ENCODE measurements at regions not wholly inside any gene's neighbourhood (a gene's known extent, or its start where the extent isn't known, plus 50 kb on each side); places are given as distances from the start of the nearest gene placed in this dataset.

- no peak overlapping the region for H2AFZ ChIP-seq (ENCODE audit: low read length)
- POLR2A ChIA-PET (ENCODE audit: unreplicated experiment) = no interaction called here
Observed at GRCh38 chr2:151091583-151091982, 170.1 kb downstream of the RBM43 start.

DNA sequence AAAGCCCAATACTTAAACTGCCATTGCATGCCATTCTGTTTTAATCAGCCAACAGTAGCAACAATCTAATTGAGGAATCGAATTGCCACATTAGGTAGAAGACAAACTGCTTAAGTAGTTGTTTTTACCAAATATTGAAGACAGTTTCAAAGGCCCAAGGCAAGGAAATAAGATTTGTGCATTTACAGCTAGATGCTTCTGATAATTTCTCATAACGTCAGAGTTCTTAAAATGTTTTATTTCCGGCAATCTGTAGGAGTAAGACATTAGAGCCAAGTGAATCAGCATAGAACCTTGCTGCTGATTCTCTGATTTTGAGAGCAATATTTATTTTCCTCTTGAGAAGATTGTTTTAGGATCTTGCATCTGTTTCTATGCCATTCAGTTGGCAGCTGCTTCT, 174.3 kb downstream of the RBM43 start:
- Histone ChIP-seq H3F3A (ENCODE audit: low read length, unreplicated experiment) (no peaks in the 10 kb centered on the region), H3K79me2 (ENCODE audit: low read length) (no peaks in the 10 kb centered on the region), H3K9ac (ENCODE audit: low read length) (no peak overlapping the region), H2AFZ (ENCODE audit: low read length) (no peak overlapping the region), H3K36me3 (ENCODE audit: low read depth, low read length) (no peaks in the 10 kb centered on the region), H3K27ac (ENCODE audit: low read length) (no peak overlapping the region), H3K9me2 (replicated peaks; ENCODE audit: low read length) (no peaks in the 10 kb centered on the region), H4K20me1 (ENCODE audit: low read length) (no peaks in the 10 kb centered on the region), H3K4me1 (ENCODE audit: insufficient read depth, low read length) (no peaks in the 10 kb centered on the region), H3K4me3 (ENCODE audit: low read length) (no peak overlapping the region), H3K4me2 (ENCODE audit: low read length) (no peak overlapping the region), H3K9me3 (ENCODE audit: low read length) (no peaks in the 10 kb centered on the region), H3K27me3 (ENCODE audit: low read length) (no peaks in the 10 kb centered on the region)
- ChIA-PET CTCF (no interaction called here), POLR2A (ENCODE audit: unreplicated experiment) (no interaction called here)
- no TSS peak for BruUV-seq (replicated peaks)
- no peak for ATAC-seq
- no peak for DNase-seq
- intact Hi-C loops (cut with micrococcal nuclease) = no loop called here
- TF ChIP-seq EZH2 (IDR thresholded peaks at IDR 0.05; ENCODE audit: low read length, unreplicated experiment) (no peak), EZH2phosphoT487 (IDR thresholded peaks at IDR 0.05; ENCODE audit: borderline replicate concordance, low read length) (no peak)
- TF ChIP-seq, protein P1, sequence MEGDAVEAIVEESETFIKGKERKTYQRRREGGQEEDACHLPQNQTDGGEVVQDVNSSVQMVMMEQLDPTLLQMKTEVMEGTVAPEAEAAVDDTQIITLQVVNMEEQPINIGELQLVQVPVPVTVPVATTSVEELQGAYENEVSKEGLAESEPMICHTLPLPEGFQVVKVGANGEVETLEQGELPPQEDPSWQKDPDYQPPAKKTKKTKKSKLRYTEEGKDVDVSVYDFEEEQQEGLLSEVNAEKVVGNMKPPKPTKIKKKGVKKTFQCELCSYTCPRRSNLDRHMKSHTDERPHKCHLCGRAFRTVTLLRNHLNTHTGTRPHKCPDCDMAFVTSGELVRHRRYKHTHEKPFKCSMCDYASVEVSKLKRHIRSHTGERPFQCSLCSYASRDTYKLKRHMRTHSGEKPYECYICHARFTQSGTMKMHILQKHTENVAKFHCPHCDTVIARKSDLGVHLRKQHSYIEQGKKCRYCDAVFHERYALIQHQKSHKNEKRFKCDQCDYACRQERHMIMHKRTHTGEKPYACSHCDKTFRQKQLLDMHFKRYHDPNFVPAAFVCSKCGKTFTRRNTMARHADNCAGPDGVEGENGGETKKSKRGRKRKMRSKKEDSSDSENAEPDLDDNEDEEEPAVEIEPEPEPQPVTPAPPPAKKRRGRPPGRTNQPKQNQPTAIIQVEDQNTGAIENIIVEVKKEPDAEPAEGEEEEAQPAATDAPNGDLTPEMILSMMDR (conservative IDR thresholded peaks at IDR 0.05; ENCODE audit: low read depth, low read length) = no peak

More at GRCh38 chr2:151091583-151091982, 170.1 kb downstream of the RBM43 start:
- no TSS peak for BruUV-seq (replicated peaks)
- no peaks in the 10 kb centered on the region for H3K79me2 ChIP-seq (ENCODE audit: low read length)
- H3K4me3 ChIP-seq (ENCODE audit: low read length) = no peak overlapping the region
- no peak overlapping the region for H3K4me2 ChIP-seq (ENCODE audit: low read length)
- H3K27ac ChIP-seq (ENCODE audit: low read length) = no peak overlapping the region
- no peak for ATAC-seq
- H3K9me3 ChIP-seq (ENCODE audit: low read length) = no peaks in the 10 kb centered on the region
- CTCF ChIA-PET = no interaction called here
- no peaks in the 10 kb centered on the region for H3K9me2 ChIP-seq (replicated peaks; ENCODE audit: low read length)
- no peak overlapping the region for H3K9ac ChIP-seq (ENCODE audit: low read length)
- DNase-seq = no peak
- no peaks in the 10 kb centered on the region for H3K27me3 ChIP-seq (ENCODE audit: low read length)
- H3F3A ChIP-seq (ENCODE audit: low read length, unreplicated experiment) = no peaks in the 10 kb centered on the region
- no peaks in the 10 kb centered on the region for H4K20me1 ChIP-seq (ENCODE audit: low read length)
- H3K36me3 ChIP-seq (ENCODE audit: low read depth, low read length) = no peaks in the 10 kb centered on the region
- intact Hi-C loops (cut with micrococcal nuclease) = no loop called here
- TF ChIP-seq EZH2phosphoT487 (IDR thresholded peaks at IDR 0.05; ENCODE audit: borderline replicate concordance, low read length) = no peak
- TF ChIP-seq, protein P1 (conservative IDR thresholded peaks at IDR 0.05; ENCODE audit: low read depth, low read length) = no peak
- TF ChIP-seq EZH2 (IDR thresholded peaks at IDR 0.05; ENCODE audit: low read length, unreplicated experiment) = no peak
- H3K4me1 ChIP-seq (ENCODE audit: insufficient read depth, low read length) = no peaks in the 10 kb centered on the region

- H3K9ac ChIP-seq (ENCODE audit: low read length) = no peak overlapping the region
- H3K36me3 ChIP-seq (ENCODE audit: low read depth, low read length) = no peaks in the 10 kb centered on the region
- TF ChIP-seq, protein P1 (conservative IDR thresholded peaks at IDR 0.05; ENCODE audit: low read depth, low read length) = no peak
- TF ChIP-seq EZH2phosphoT487 (IDR thresholded peaks at IDR 0.05; ENCODE audit: borderline replicate concordance, low read length) (no peak), EZH2 (IDR thresholded peaks at IDR 0.05; ENCODE audit: low read length, unreplicated experiment) (no peak)
- H3K4me2 ChIP-seq (ENCODE audit: low read length) = no peak overlapping the region
- H4K20me1 ChIP-seq (ENCODE audit: low read length) = no peaks in the 10 kb centered on the region
- DNase-seq (no peak), ATAC-seq (no peak)
- no TSS peak for BruUV-seq (replicated peaks)
- H2AFZ ChIP-seq (ENCODE audit: low read length) = no peak overlapping the region
- CTCF ChIA-PET = interaction anchor here (0.6 kb wide), 1 partner anchor 32 kb away, joined by 3 read pairs; no protein-coding TSS in a partner anchor
- H3K27ac ChIP-seq (ENCODE audit: low read length) = no peak overlapping the region
- H3K79me2 ChIP-seq (ENCODE audit: low read length) = no peaks in the 10 kb centered on the region
- no peak overlapping the region for H3K4me3 ChIP-seq (ENCODE audit: low read length)
- no peaks in the 10 kb centered on the region for H3K9me2 ChIP-seq (replicated peaks; ENCODE audit: low read length)
- no peaks in the 10 kb centered on the region for H3F3A ChIP-seq (ENCODE audit: low read length, unreplicated experiment)
- POLR2A ChIA-PET (ENCODE audit: unreplicated experiment) = no interaction called here
- H3K27me3 ChIP-seq (ENCODE audit: low read length) = no peaks in the 10 kb centered on the region
- intact Hi-C loops (cut with micrococcal nuclease) = no loop called here
- no peaks in the 10 kb centered on the region for H3K4me1 ChIP-seq (ENCODE audit: insufficient read depth, low read length)
- H3K9me3 ChIP-seq (ENCODE audit: low read length) = no peaks in the 10 kb centered on the region
Observed at GRCh38 chr2:151085181-151085611, 176.5 kb downstream of the RBM43 start.

All from PC-3 (cell line).